ENCODE measurements at regions not wholly inside any gene's neighbourhood (a gene's known extent, or its start where the extent isn't known, plus 50 kb on each side); places are given as distances from the start of the nearest gene placed in this dataset.

DNA sequence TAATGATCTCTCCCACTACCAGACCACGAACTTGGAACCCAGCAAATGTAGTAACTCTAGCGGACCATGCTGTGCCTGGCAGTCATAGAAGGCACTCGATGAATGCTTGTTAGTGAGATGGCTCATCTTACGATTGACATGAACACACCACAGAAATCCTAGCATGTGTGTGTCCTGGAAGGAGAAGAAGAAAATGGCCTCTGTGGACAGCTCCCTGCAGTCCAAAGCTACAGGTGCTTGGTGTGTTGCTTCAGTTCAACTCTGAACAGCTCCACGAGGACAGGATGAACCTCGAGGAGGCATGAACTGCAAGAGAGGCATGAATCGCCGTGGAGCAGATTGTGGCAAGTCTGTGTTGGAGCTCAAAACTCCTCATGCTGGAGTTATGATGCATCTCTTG is 93.5 kb downstream of the KLF6 start:
- Histone ChIP-seq H2AFZ (replicated peaks) (no peak overlapping the region), H4K20me1 (ENCODE audit: low read depth) (no peaks in the 10 kb centered on the region), H3K4me3 (no peak overlapping the region), H3K36me3 (no peaks in the 10 kb centered on the region), H3F3A (ENCODE audit: low read depth) (no peaks in the 10 kb centered on the region), H3K27ac (no peak overlapping the region), H3K79me2 (ENCODE audit: low read depth) (no peaks in the 10 kb centered on the region), H3K4me2 (no peak overlapping the region), H3K4me1 (peaks cover 13% of the 10 kb centered on the region), H3K27me3 (no peaks in the 10 kb centered on the region), H3K9ac (no peak overlapping the region), H3K9me3 (ENCODE audit: low read depth) (no peaks in the 10 kb centered on the region)
- no peaks in the 10 kb centered on the region for H3K36me3 Mint-ChIP-seq
- H3K27me3 Mint-ChIP-seq (ENCODE audit: insufficient read depth, low read depth), result peaks cover 10% of the 10 kb centered on the region
- TF ChIP-seq EZH2 (IDR thresholded peaks at IDR 0.05), result no peak
- TF ChIP-seq EZH2phosphoT487 (IDR thresholded peaks at IDR 0.05), result no peak
- TF ChIP-seq, protein P1, sequence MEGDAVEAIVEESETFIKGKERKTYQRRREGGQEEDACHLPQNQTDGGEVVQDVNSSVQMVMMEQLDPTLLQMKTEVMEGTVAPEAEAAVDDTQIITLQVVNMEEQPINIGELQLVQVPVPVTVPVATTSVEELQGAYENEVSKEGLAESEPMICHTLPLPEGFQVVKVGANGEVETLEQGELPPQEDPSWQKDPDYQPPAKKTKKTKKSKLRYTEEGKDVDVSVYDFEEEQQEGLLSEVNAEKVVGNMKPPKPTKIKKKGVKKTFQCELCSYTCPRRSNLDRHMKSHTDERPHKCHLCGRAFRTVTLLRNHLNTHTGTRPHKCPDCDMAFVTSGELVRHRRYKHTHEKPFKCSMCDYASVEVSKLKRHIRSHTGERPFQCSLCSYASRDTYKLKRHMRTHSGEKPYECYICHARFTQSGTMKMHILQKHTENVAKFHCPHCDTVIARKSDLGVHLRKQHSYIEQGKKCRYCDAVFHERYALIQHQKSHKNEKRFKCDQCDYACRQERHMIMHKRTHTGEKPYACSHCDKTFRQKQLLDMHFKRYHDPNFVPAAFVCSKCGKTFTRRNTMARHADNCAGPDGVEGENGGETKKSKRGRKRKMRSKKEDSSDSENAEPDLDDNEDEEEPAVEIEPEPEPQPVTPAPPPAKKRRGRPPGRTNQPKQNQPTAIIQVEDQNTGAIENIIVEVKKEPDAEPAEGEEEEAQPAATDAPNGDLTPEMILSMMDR (IDR thresholded peaks at IDR 0.05), result no peak
- H3K4me1 Mint-ChIP-seq, result peaks cover 21% of the 10 kb centered on the region
- no peak overlapping the region for H3K4me3 Mint-ChIP-seq
- no peak for DNase-seq (ENCODE audit: low spot score)
- no peak overlapping the region for H3K27ac Mint-ChIP-seq
- H3K9me3 Mint-ChIP-seq, result peaks cover 2% of the 10 kb centered on the region

DNA sequence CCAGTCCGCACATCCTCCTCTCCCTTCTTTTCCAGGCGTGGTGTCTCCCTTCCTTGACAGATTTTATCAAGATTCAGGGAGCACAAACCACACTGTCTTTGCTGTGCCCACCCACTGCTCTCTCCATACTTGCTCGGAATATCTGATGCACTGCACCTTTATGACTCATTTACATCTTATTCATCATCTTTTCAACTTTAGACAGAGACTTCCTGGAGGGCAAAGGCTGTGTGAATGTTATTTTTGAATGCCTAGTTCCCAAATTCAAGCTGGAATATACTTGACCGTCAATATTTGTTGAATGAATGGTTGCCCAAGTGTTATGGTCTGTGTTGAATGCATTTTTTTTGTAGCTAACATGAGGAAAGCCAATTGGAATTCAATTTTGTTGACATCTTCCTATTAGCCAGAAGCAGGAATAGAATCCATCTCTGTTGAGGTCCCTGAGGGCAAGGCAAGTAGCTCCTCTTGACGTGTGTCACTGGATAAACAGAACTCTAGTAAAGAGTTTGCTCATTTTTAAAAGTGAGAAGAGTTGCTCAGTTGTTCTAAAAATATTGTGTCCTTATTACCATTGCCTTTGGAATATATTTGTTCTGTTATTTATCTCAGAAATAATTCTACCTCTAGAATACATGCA is 95.0 kb downstream of the KLF6 start:
- Histone ChIP-seq H3K9me3 (ENCODE audit: low read depth) (no peaks in the 10 kb centered on the region), H3K27me3 (no peaks in the 10 kb centered on the region), H3K36me3 (no peaks in the 10 kb centered on the region), H4K20me1 (ENCODE audit: low read depth) (no peaks in the 10 kb centered on the region), H3K4me2 (no peak overlapping the region), H3K4me1 (peaks cover 13% of the 10 kb centered on the region), H3K27ac (no peak overlapping the region), H2AFZ (replicated peaks) (no peak overlapping the region), H3K9ac (no peak overlapping the region), H3F3A (ENCODE audit: low read depth) (no peaks in the 10 kb centered on the region), H3K79me2 (ENCODE audit: low read depth) (no peaks in the 10 kb centered on the region), H3K4me3 (no peak overlapping the region)
- no peak overlapping the region for H3K4me3 Mint-ChIP-seq
- H3K36me3 Mint-ChIP-seq, result no peaks in the 10 kb centered on the region
- no peak for TF ChIP-seq EZH2 (IDR thresholded peaks at IDR 0.05)
- TF ChIP-seq, protein P1 (IDR thresholded peaks at IDR 0.05), result no peak
- no peak for TF ChIP-seq EZH2phosphoT487 (IDR thresholded peaks at IDR 0.05)
- no peak overlapping the region for H3K27ac Mint-ChIP-seq
- peaks cover 2% of the 10 kb centered on the region for H3K9me3 Mint-ChIP-seq
- peaks cover 21% of the 10 kb centered on the region for H3K4me1 Mint-ChIP-seq
- H3K27me3 Mint-ChIP-seq (ENCODE audit: insufficient read depth, low read depth), result peaks cover 10% of the 10 kb centered on the region
- no peak for DNase-seq (ENCODE audit: low spot score)

DNA sequence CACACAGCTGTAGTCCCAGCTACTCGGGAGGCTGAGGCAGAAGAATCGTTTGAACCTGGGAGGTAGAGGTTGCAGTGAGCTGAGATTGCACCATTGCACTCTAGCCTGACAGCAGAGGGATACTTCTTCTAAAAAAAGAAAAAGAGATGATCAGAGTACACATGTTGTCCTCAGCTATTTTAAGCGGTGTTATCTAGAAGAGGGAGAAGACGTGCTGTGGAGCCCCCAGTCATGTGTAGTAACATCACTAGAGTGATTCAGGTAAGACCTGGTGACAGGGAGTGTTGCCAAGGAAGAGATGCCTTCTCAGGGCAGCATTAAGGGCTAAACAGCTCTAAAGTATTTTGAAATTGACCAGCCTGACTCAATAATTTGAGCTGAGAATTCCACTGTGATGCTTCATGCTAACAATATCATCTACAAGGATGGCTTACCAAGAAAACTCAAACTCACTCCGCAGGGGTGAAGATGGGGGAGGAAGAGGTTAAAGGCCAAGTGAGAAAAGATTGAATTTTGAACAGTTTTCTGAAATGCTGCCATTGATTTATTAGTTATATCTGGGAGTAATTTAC is 97.4 kb downstream of the KLF6 start:
- Histone ChIP-seq H4K20me1 (ENCODE audit: low read depth) (no peaks in the 10 kb centered on the region), H3K9me3 (ENCODE audit: low read depth) (no peaks in the 10 kb centered on the region), H2AFZ (replicated peaks) (no peak overlapping the region), H3K4me1 (peaks cover 3% of the 10 kb centered on the region), H3K27ac (no peak overlapping the region), H3K27me3 (no peaks in the 10 kb centered on the region), H3K4me2 (no peak overlapping the region), H3K9ac (no peak overlapping the region), H3K4me3 (no peak overlapping the region), H3K79me2 (ENCODE audit: low read depth) (no peaks in the 10 kb centered on the region), H3F3A (ENCODE audit: low read depth) (no peaks in the 10 kb centered on the region), H3K36me3 (no peaks in the 10 kb centered on the region)
- no peaks in the 10 kb centered on the region for H3K36me3 Mint-ChIP-seq
- no peak for DNase-seq (ENCODE audit: low spot score)
- H3K4me3 Mint-ChIP-seq, result no peak overlapping the region
- peaks cover 2% of the 10 kb centered on the region for H3K9me3 Mint-ChIP-seq
- peaks cover 12% of the 10 kb centered on the region for H3K27me3 Mint-ChIP-seq (ENCODE audit: insufficient read depth, low read depth)
- H3K4me1 Mint-ChIP-seq, result peaks cover 20% of the 10 kb centered on the region
- TF ChIP-seq, protein P1 (IDR thresholded peaks at IDR 0.05), result no peak
- TF ChIP-seq EZH2 (IDR thresholded peaks at IDR 0.05) (no peak), EZH2phosphoT487 (IDR thresholded peaks at IDR 0.05) (no peak)
- H3K27ac Mint-ChIP-seq, result no peak overlapping the region

All from neural progenitor cell (in vitro differentiated cells).